SK-N-SH (cell line): ENCODE measurements at regions not wholly inside any gene's neighbourhood (a gene's known extent, or its start where the extent isn't known, plus 50 kb on each side); places are given as distances from the start of the nearest gene placed in this dataset.

Experiments
- CTCF ChIA-PET: fragments of 300-600, 350-600 bp; formaldehyde crosslinking; extraction: SDS; loops from one replicate; lab custom pipeline; 2021; lab: Yijun Ruan, JAX
- POLR2A ChIA-PET: fragments of 350-600 bp; sonication (Branson Sonifier 250); formaldehyde crosslinking; extraction: SDS; loops from one replicate; lab custom pipeline; 2020; ENCODE audit warnings: antibody characterized with exemption, inconsistent platforms; lab: Yijun Ruan, JAX
- DNase-seq: peaks from one replicate; pipeline ENCODE4 v3.0.0; 2012
- H2AFZ ChIP-seq: fragments of 200-600 bp; sonication (generic); 2 replicates; pipeline ENCODE4 v1.8.1; 2016; ENCODE audit warnings: antibody characterized with exemption, mild to moderate bottlenecking, low read depth
- H3F3A ChIP-seq: fragments of 200-600 bp; sonication (generic); replicated peaks from 2 replicates; pipeline ENCODE3; 2016; ENCODE audit warnings: antibody characterized with exemption, mild to moderate bottlenecking; ENCODE audit not compliant: insufficient read depth
- H3K27ac ChIP-seq, 2 experiments: fragments of 200-500 bp in 1 of 2; fragments of 200-600 bp in 1 of 2; sonication (Bioruptor generic) in 1 of 2; sonication (generic), shearing (Covaris generic) in 1 of 2; 2 replicates each; pipeline versions ENCODE4 v1.5.1 to v1.6.1; 2014 to 2016; ENCODE audit warnings: low read depth in 2 of 2, inconsistent platforms in 1 of 2, low read length in 1 of 2, mild to moderate bottlenecking in 1 of 2, mixed read lengths in 1 of 2
- H3K27me3 ChIP-seq: fragments of 200-600 bp; sonication (generic), shearing (Covaris generic); 2 replicates; pipeline ENCODE4 v1.6.1; 2016; ENCODE audit warnings: mixed run types; ENCODE audit not compliant: insufficient read depth
- H3K36me3 ChIP-seq, 2 experiments: fragments of 200-500 bp in 1 of 2; fragments of 200-600 bp in 1 of 2; sonication (Bioruptor generic) in 1 of 2; sonication (generic) in 1 of 2; replicated peaks in 1 of 2; 2 replicates each; pipeline versions ENCODE3 to v1.5.1; 2014 to 2016; ENCODE audit warnings: low read length in 1 of 2, mild to moderate bottlenecking in 1 of 2; ENCODE audit not compliant: insufficient read depth in 2 of 2, control insufficient read depth in 1 of 2
- H3K4me1 ChIP-seq, 2 experiments: fragments of 200-500 bp in 1 of 2; fragments of 200-600 bp in 1 of 2; sonication (Bioruptor generic) in 1 of 2; sonication (generic), shearing (Covaris generic) in 1 of 2; 2 replicates each; pipeline versions ENCODE4 v1.5.1 to v1.6.1; 2014 to 2016; ENCODE audit warnings: low read depth in 1 of 2, low read length in 1 of 2, mixed run types in 1 of 2; ENCODE audit not compliant: insufficient read depth in 2 of 2, control insufficient read depth in 1 of 2
- H3K4me2 ChIP-seq: fragments of 200-600 bp; sonication (generic), shearing (Covaris generic); 2 replicates; pipeline ENCODE4 v1.6.1; 2017; ENCODE audit warnings: mixed run types
- H3K4me3 ChIP-seq, 2 experiments: fragments of 200-500 bp in 1 of 2; fragments of 200-600 bp in 1 of 2; sonication (Bioruptor generic) in 1 of 2; sonication (generic), shearing (Covaris generic) in 1 of 2; 2 replicates each; pipeline versions ENCODE4 v1.5.1 to v1.8.1; 2014 to 2016; ENCODE audit warnings: low read depth in 2 of 2, inconsistent platforms in 1 of 2, low read length in 1 of 2, mild to moderate bottlenecking in 1 of 2, mixed read lengths in 1 of 2, moderate library complexity in 1 of 2
- H3K79me2 ChIP-seq: fragments of 200-600 bp; sonication (generic); 2 replicates; pipeline ENCODE4 v1.8.1; 2017; ENCODE audit warnings: mild to moderate bottlenecking; ENCODE audit not compliant: insufficient read depth
- H3K9ac ChIP-seq: fragments of 200-600 bp; sonication (generic); 2 replicates; pipeline ENCODE4 v1.6.1; 2017; ENCODE audit warnings: mixed run types
- H3K9me2 ChIP-seq: fragments of 200-600 bp; sonication (generic); 2 replicates; pipeline ENCODE4 v1.6.1; 2017; ENCODE audit warnings: mixed run types
- H3K9me3 ChIP-seq: fragments of 200-600 bp; sonication (generic); 2 replicates; pipeline ENCODE4 v1.6.1; 2017; ENCODE audit warnings: mixed run types, mild to moderate bottlenecking, moderate library complexity
- H4K20me1 ChIP-seq: fragments of 200-600 bp; sonication (generic); 2 replicates; pipeline ENCODE4 v1.6.1; 2017; ENCODE audit warnings: mild to moderate bottlenecking, mixed run types; ENCODE audit not compliant: insufficient read depth
- ELF1 ChIP-seq: IDR thresholded peaks from 2 replicates; pipeline ENCODE4 v1.4.0; 2012
- EP300 ChIP-seq, 2 experiments: IDR thresholded peaks; 2 replicates each; pipeline versions ENCODE4 v1.4.0 to v1.6.1; 2012; ENCODE audit warnings: borderline replicate concordance in 1 of 2, low read depth in 1 of 2, low read length in 1 of 2
- FOSL2 ChIP-seq: IDR thresholded peaks from 2 replicates; pipeline ENCODE4 v1.4.0; 2012; ENCODE audit warnings: low read depth, mild to moderate bottlenecking, moderate library complexity, borderline replicate concordance
- FOXJ3 ChIP-seq: sonication (generic); formaldehyde crosslinking; IDR thresholded peaks from 2 replicates; pipeline ENCODE4 v1.5.1; 2020; ENCODE audit warnings: mild to moderate bottlenecking, missing genetic modification reagents
- GABPA ChIP-seq: IDR thresholded peaks from 2 replicates; pipeline ENCODE4 v1.4.0; 2012; ENCODE audit warnings: low read depth, mild to moderate bottlenecking
- GATA2 ChIP-seq: sonication (generic); formaldehyde crosslinking; IDR thresholded peaks from 2 replicates; pipeline ENCODE4 v1.5.0; 2020; ENCODE audit warnings: mild to moderate bottlenecking, missing genetic modification reagents
- MXI1 ChIP-seq: IDR thresholded peaks from 2 replicates; pipeline ENCODE4 v1.6.1; 2012; ENCODE audit warnings: mild to moderate bottlenecking, low read depth, low read length, improper control_type of control experiment
- NFIC ChIP-seq: IDR thresholded peaks from 2 replicates; pipeline ENCODE4 v1.4.0; 2012; ENCODE audit warnings: borderline replicate concordance
- NRF1 ChIP-seq: IDR thresholded peaks from 2 replicates; pipeline ENCODE4 v1.6.1; 2012; ENCODE audit warnings: low read depth, mild to moderate bottlenecking, low read length
- PBX3 ChIP-seq: IDR thresholded peaks from 2 replicates; pipeline ENCODE4; 2012
- RFX5 ChIP-seq: IDR thresholded peaks from 2 replicates; pipeline ENCODE4 v1.6.1; 2012; ENCODE audit warnings: mild to moderate bottlenecking, improper control_type of control experiment, low read length
- SIN3A ChIP-seq: IDR thresholded peaks from 2 replicates; pipeline ENCODE4 v1.6.1; 2012; ENCODE audit warnings: low read depth, mild to moderate bottlenecking, low read length, moderate library complexity, borderline replicate concordance
- SMC3 ChIP-seq: IDR thresholded peaks from 2 replicates; pipeline ENCODE4 v1.6.1; 2012; ENCODE audit warnings: low read depth, low read length, improper control_type of control experiment
- TCF12 ChIP-seq: IDR thresholded peaks from 2 replicates; pipeline ENCODE4 v1.4.0; 2012
- TEAD4 ChIP-seq: IDR thresholded peaks from 2 replicates; pipeline ENCODE4 v1.4.0; 2012; ENCODE audit warnings: mild to moderate bottlenecking, borderline replicate concordance; ENCODE audit not compliant: insufficient read depth
- USF2 ChIP-seq: fragments of 150-350 bp; IDR thresholded peaks from 2 replicates; pipeline ENCODE4 v1.6.1; 2017; ENCODE audit warnings: antibody characterized with exemption, low read length, low read depth, borderline replicate concordance
- YY1 ChIP-seq: IDR thresholded peaks from 2 replicates; pipeline ENCODE4 v1.4.0; 2012; ENCODE audit warnings: low read depth, mild to moderate bottlenecking
- ZBTB33 ChIP-seq: IDR thresholded peaks from 2 replicates; pipeline ENCODE4 v1.4.0; 2012; ENCODE audit warnings: low read depth, borderline replicate concordance
- WGBS: methylation state at CpG from one replicate; pipeline ENCODE4 v1.1.6; 2017; ENCODE audit warnings: low lambda C conversion rate; 5-methylcytosine and 5-hydroxymethylcytosine counted together
- TF ChIP-seq, protein P1 (sequence below): fragments of 200-600 bp; sonication (generic); IDR thresholded peaks from 2 replicates; pipeline ENCODE4 v1.6.1; 2017; ENCODE audit warnings: antibody characterized with exemption, mild to moderate bottlenecking, moderate library complexity
- TF ChIP-seq, protein P2 (sequence below): IDR thresholded peaks from 2 replicates; pipeline ENCODE4 v1.4.0; 2012; ENCODE audit warnings: low read depth, borderline replicate concordance
- TF ChIP-seq, protein P3 (sequence below): IDR thresholded peaks from 2 replicates; pipeline ENCODE4 v1.4.0; 2012; ENCODE audit warnings: low read depth

- CTCF ChIA-PET = no interaction called here
- POLR2A ChIA-PET = no interaction called here
- DNase-seq = no peak
- no peaks in the 10 kb centered on the region for H3K27me3 ChIP-seq
- TF ChIP-seq MXI1 (no peak), SMC3 (no peak), RFX5 (no peak), ZBTB33 (no peak), GABPA (no peak), USF2 (no peak), TEAD4 (no peak), ELF1 (no peak)
- H3F3A ChIP-seq = no peaks in the 10 kb centered on the region
- H3K36me3 ChIP-seq = no peaks in the 10 kb centered on the region
- H4K20me1 ChIP-seq = no peaks in the 10 kb centered on the region
- H3K79me2 ChIP-seq = no peaks in the 10 kb centered on the region
- no peak overlapping the region for H3K4me2 ChIP-seq
- H3K4me1 ChIP-seq = no peaks in the 10 kb centered on the region
- no peak overlapping the region for H3K4me3 ChIP-seq
- H3K27ac ChIP-seq = no peak overlapping the region
- no peak overlapping the region for H2AFZ ChIP-seq
- no peaks in the 10 kb centered on the region for H3K9me3 ChIP-seq
- no peaks in the 10 kb centered on the region for H3K9me2 ChIP-seq
- no peak overlapping the region for H3K9ac ChIP-seq
These were observed 486.3 kb downstream of the PTPRU start for GRCh38 chr1:29722598-29722997.

DNA sequence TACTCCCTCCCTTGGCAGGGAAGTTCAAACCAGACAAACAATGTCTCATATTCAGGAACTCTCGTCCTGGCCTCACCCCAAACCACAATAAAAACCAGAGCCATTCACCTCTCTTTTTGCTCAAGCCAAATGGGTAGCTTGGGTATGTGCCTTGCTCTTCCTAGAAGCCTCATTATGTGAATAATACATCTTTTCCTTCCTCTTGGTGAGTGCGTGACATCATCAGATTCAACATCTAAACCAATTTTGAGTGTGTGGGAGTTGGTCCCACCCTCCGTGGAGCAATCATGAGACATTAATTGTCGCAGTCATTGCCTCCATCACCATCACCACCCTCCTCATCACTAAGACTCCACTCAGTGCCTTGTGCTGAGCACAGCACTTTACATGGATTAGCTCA lies 482.9 kb downstream of the PTPRU start:
- H3K27ac ChIP-seq = no peak overlapping the region
- no peaks in the 10 kb centered on the region for H3K4me1 ChIP-seq
- ChIA-PET POLR2A (no interaction called here), CTCF (interaction anchor here (0.9 kb wide), 1 partner anchor 16 kb away, joined by 3 read pairs; no protein-coding TSS in a partner anchor)
- H3K79me2 ChIP-seq = no peaks in the 10 kb centered on the region
- no peaks in the 10 kb centered on the region for H4K20me1 ChIP-seq
- no peak for DNase-seq
- H3K27me3 ChIP-seq = no peaks in the 10 kb centered on the region
- H3K9ac ChIP-seq = no peak overlapping the region
- no peak overlapping the region for H3K4me2 ChIP-seq
- no peaks in the 10 kb centered on the region for H3K36me3 ChIP-seq
- no peaks in the 10 kb centered on the region for H3K9me2 ChIP-seq
- 19% methylated on average over 4 of the region's 4 CpGs for WGBS
- H3K9me3 ChIP-seq = no peaks in the 10 kb centered on the region
- H3K4me3 ChIP-seq = no peak overlapping the region
- H3F3A ChIP-seq = no peaks in the 10 kb centered on the region
- H2AFZ ChIP-seq = no peak overlapping the region
- TF ChIP-seq FOXJ3 (no peak), GATA2 (CRISPR knock-in tag) (no peak), EP300 (IDR thresholded peaks at IDR 0.05; ENCODE audit: borderline replicate concordance in 1 of 2, low read depth in 1 of 2, low read length in 1 of 2) (peak in 1 of 2 experiments; percentile 39; a peak in 1 of 4 replicates), NRF1 (no peak), YY1 (no peak), GABPA (no peak), ELF1 (no peak), NFIC (peak; percentile 77), FOSL2 (no peak; the same call in 1 of the 2 replicates), PBX3 (no peak), SIN3A (no peak), TCF12 (peak; percentile 68)
- TF ChIP-seq, protein P1, sequence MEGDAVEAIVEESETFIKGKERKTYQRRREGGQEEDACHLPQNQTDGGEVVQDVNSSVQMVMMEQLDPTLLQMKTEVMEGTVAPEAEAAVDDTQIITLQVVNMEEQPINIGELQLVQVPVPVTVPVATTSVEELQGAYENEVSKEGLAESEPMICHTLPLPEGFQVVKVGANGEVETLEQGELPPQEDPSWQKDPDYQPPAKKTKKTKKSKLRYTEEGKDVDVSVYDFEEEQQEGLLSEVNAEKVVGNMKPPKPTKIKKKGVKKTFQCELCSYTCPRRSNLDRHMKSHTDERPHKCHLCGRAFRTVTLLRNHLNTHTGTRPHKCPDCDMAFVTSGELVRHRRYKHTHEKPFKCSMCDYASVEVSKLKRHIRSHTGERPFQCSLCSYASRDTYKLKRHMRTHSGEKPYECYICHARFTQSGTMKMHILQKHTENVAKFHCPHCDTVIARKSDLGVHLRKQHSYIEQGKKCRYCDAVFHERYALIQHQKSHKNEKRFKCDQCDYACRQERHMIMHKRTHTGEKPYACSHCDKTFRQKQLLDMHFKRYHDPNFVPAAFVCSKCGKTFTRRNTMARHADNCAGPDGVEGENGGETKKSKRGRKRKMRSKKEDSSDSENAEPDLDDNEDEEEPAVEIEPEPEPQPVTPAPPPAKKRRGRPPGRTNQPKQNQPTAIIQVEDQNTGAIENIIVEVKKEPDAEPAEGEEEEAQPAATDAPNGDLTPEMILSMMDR = no peak
- TF ChIP-seq, protein P2, sequence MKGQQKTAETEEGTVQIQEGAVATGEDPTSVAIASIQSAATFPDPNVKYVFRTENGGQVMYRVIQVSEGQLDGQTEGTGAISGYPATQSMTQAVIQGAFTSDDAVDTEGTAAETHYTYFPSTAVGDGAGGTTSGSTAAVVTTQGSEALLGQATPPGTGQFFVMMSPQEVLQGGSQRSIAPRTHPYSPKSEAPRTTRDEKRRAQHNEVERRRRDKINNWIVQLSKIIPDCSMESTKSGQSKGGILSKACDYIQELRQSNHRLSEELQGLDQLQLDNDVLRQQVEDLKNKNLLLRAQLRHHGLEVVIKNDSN = no peak
- TF ChIP-seq, protein P3, sequence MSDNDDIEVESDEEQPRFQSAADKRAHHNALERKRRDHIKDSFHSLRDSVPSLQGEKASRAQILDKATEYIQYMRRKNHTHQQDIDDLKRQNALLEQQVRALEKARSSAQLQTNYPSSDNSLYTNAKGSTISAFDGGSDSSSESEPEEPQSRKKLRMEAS = no peak
